ENCODE measurements at regions not wholly inside any gene's neighbourhood (a gene's known extent, or its start where the extent isn't known, plus 50 kb on each side); places are given as distances from the start of the nearest gene placed in this dataset.

DNA sequence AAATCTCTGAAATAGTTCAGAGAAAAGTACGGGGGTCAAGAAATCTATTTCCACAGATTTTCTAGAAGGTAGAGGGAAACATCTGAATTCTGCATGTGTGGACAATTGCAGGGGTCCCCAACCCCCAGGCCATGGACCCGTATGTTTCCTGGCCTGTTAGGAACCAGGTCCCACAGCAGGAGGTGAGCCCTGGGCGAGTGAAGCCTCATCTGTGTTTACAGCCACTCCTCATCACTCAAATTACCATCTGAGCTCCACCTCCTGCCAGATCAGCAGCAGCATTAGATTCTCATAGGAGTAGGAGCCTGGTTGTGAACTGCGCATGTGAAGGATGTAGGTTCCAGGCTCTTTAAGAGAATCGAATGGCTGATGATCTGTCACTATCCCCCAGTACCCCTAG lies 200.5 kb upstream of the EDIL3 start (continued):
- TF ChIP-seq CENPX (CRISPR knock-in tag; IDR thresholded peaks at IDR 0.05): no peak

DNA sequence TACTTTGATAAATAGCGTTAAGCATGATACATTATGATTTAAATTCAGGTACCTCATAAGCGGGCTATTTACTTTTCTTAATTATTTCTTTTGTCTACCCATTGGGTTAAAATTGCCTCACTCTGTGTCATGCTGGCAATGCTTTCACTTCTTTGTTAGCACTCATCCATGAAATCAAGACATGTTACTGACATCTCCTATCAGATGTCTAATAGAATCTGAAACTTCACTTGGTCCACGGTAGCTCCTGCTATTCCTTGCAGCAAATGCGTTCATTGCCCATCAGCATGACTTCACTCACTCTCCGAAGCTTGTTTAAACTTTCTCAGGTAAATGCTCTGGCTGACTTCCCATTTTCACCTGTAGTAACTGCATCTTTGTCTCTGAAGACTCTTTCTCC lies 193.5 kb upstream of the EDIL3 start:
- ChIA-PET CTCF (ENCODE audit: low intra/inter-chr PET ratio, low total read pairs) (no interaction called here), POLR2A (no interaction called here)
- WGBS (ENCODE audit: low lambda C conversion rate): 9% methylated on average over 5 of the region's 5 CpGs
- no peaks in the 10 kb centered on the region for H4K20me1 ChIP-seq (ENCODE audit: insufficient read depth, low read length)
- FAIRE-seq (no peak), DNase-seq (ENCODE audit: low spot score) (no peak), ATAC-seq (no peak)
- H3K27ac ChIP-seq (ENCODE audit: extremely low read length, insufficient read depth, low read length): no peak overlapping the region
- in situ Hi-C loops (cut with HindIII; ENCODE audit: extremely low pct_ligation_motif_present, low pct_unique_long_range_greater_than_20kb) (no loop called here), intact Hi-C loops (cut with micrococcal nuclease; ENCODE audit: unreplicated experiment) (no loop called here)
- H3K4me2 ChIP-seq (ENCODE audit: low read depth, low read length): no peak overlapping the region
- H3K27me3 ChIP-seq (ENCODE audit: control insufficient read depth in 1 of 2, insufficient read depth in 2 of 2, low read length in 2 of 2): no peaks in the 10 kb centered on the region
- H3K79me2 ChIP-seq (ENCODE audit: insufficient read depth, low read length): no peaks in the 10 kb centered on the region
- H3K4me3 ChIP-seq (replicated peaks in 1 of 3; ENCODE audit: insufficient read depth in 1 of 3, low read depth in 2 of 3, low read length in 3 of 3): no peak overlapping the region
- H3K9me3 ChIP-seq (ENCODE audit: low read length): no peaks in the 10 kb centered on the region
- no peak overlapping the region for H3K9ac ChIP-seq (ENCODE audit: insufficient read depth, low read depth, low read length)
- no TSS peak for BruUV-seq (replicated peaks)
- no peaks in the 10 kb centered on the region for H3K4me1 ChIP-seq (ENCODE audit: insufficient read depth, low read length)
- no peaks in the 10 kb centered on the region for H3K36me3 ChIP-seq (replicated peaks in 1 of 2; ENCODE audit: control insufficient read depth in 1 of 2, insufficient read depth in 2 of 2, low read length in 2 of 2)
- no peak for TF ChIP-seq HMGA1 (CRISPR knock-in tag; conservative IDR thresholded peaks at IDR 0.05)
- TF ChIP-seq NFKB2 (CRISPR knock-in tag; IDR thresholded peaks at IDR 0.05; ENCODE audit: borderline replicate concordance): no peak
- no peak for TF ChIP-seq ZSCAN31 (CRISPR knock-in tag; IDR thresholded peaks at IDR 0.05; ENCODE audit: low read depth)
- TF ChIP-seq, protein P1, sequence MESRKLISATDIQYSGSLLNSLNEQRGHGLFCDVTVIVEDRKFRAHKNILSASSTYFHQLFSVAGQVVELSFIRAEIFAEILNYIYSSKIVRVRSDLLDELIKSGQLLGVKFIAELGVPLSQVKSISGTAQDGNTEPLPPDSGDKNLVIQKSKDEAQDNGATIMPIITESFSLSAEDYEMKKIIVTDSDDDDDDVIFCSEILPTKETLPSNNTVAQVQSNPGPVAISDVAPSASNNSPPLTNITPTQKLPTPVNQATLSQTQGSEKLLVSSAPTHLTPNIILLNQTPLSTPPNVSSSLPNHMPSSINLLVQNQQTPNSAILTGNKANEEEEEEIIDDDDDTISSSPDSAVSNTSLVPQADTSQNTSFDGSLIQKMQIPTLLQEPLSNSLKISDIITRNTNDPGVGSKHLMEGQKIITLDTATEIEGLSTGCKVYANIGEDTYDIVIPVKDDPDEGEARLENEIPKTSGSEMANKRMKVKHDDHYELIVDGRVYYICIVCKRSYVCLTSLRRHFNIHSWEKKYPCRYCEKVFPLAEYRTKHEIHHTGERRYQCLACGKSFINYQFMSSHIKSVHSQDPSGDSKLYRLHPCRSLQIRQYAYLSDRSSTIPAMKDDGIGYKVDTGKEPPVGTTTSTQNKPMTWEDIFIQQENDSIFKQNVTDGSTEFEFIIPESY (CRISPR knock-in tag; IDR thresholded peaks at IDR 0.05): no peak
- TF ChIP-seq ZNF296 (CRISPR knock-in tag; conservative IDR thresholded peaks at IDR 0.05): no peak
- TF ChIP-seq HOXA5 (CRISPR knock-in tag; IDR thresholded peaks at IDR 0.05): no peak
- TF ChIP-seq, protein P2, sequence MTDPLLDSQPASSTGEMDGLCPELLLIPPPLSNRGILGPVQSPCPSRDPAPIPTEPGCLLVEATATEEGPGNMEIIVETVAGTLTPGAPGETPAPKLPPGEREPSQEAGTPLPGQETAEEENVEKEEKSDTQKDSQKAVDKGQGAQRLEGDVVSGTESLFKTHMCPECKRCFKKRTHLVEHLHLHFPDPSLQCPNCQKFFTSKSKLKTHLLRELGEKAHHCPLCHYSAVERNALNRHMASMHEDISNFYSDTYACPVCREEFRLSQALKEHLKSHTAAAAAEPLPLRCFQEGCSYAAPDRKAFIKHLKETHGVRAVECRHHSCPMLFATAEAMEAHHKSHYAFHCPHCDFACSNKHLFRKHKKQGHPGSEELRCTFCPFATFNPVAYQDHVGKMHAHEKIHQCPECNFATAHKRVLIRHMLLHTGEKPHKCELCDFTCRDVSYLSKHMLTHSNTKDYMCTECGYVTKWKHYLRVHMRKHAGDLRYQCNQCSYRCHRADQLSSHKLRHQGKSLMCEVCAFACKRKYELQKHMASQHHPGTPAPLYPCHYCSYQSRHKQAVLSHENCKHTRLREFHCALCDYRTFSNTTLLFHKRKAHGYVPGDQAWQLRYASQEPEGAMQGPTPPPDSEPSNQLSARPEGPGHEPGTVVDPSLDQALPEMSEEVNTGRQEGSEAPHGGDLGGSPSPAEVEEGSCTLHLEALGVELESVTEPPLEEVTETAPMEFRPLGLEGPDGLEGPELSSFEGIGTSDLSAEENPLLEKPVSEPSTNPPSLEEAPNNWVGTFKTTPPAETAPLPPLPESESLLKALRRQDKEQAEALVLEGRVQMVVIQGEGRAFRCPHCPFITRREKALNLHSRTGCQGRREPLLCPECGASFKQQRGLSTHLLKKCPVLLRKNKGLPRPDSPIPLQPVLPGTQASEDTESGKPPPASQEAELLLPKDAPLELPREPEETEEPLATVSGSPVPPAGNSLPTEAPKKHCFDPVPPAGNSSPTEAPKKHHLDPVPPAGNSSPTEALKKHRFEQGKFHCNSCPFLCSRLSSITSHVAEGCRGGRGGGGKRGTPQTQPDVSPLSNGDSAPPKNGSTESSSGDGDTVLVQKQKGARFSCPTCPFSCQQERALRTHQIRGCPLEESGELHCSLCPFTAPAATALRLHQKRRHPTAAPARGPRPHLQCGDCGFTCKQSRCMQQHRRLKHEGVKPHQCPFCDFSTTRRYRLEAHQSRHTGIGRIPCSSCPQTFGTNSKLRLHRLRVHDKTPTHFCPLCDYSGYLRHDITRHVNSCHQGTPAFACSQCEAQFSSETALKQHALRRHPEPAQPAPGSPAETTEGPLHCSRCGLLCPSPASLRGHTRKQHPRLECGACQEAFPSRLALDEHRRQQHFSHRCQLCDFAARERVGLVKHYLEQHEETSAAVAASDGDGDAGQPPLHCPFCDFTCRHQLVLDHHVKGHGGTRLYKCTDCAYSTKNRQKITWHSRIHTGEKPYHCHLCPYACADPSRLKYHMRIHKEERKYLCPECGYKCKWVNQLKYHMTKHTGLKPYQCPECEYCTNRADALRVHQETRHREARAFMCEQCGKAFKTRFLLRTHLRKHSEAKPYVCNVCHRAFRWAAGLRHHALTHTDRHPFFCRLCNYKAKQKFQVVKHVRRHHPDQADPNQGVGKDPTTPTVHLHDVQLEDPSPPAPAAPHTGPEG (CRISPR knock-in tag; IDR thresholded peaks at IDR 0.05): no peak
- TF ChIP-seq PHF20 (CRISPR knock-in tag; IDR thresholded peaks at IDR 0.05): no peak
- TF ChIP-seq ZNF543 (CRISPR knock-in tag; IDR thresholded peaks at IDR 0.05): no peak
- TF ChIP-seq ZNF782 (CRISPR knock-in tag; IDR thresholded peaks at IDR 0.05; ENCODE audit: borderline replicate concordance): no peak
- TF ChIP-seq, protein P3, sequence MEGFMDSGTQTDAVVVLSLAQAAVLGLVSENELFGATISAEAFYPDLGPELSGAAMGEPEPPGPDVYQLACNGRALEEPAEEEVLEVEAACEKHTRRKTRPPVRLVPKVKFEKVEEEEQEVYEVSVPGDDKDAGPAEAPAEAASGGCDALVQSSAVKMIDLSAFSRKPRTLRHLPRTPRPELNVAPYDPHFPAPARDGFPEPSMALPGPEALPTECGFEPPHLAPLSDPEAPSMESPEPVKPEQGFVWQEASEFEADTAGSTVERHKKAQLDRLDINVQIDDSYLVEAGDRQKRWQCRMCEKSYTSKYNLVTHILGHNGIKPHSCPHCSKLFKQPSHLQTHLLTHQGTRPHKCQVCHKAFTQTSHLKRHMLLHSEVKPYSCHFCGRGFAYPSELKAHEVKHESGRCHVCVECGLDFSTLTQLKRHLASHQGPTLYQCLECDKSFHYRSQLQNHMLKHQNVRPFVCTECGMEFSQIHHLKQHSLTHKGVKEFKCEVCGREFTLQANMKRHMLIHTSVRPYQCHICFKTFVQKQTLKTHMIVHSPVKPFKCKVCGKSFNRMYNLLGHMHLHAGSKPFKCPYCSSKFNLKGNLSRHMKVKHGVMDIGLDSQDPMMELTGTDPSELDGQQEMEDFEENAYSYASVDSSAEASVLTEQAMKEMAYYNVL (CRISPR knock-in tag; IDR thresholded peaks at IDR 0.05; ENCODE audit: borderline replicate concordance): no peak
- no peak overlapping the region for H2AFZ ChIP-seq (ENCODE audit: low read length)

Data from HepG2 (cell line).